ENCODE measurements at regions not wholly inside any gene's neighbourhood (a gene's known extent, or its start where the extent isn't known, plus 50 kb on each side); places are given as distances from the start of the nearest gene placed in this dataset.

GRCh38 chr6:8939615-8940014 lies 504.3 kb upstream of the SLC35B3 start:
- peak; percentile 95 for ATAC-seq
- in situ Hi-C loops (cut with HindIII; ENCODE audit: low pct_unique_long_range_greater_than_20kb, low sequenced_read_pairs), result no loop called here
- H3K9me3 ChIP-seq (ENCODE audit: control insufficient read depth, insufficient read depth, low read depth, low read length), result no peaks in the 10 kb centered on the region
- H3K27me3 ChIP-seq (ENCODE audit: control insufficient read depth, insufficient read depth, low read length), result no peaks in the 10 kb centered on the region
- H3K4me1 ChIP-seq (ENCODE audit: control insufficient read depth, insufficient read depth, low read length), result peaks cover 13% of the 10 kb centered on the region; the same call in 1 of the 2 replicates
- TF ChIP-seq, protein P1, sequence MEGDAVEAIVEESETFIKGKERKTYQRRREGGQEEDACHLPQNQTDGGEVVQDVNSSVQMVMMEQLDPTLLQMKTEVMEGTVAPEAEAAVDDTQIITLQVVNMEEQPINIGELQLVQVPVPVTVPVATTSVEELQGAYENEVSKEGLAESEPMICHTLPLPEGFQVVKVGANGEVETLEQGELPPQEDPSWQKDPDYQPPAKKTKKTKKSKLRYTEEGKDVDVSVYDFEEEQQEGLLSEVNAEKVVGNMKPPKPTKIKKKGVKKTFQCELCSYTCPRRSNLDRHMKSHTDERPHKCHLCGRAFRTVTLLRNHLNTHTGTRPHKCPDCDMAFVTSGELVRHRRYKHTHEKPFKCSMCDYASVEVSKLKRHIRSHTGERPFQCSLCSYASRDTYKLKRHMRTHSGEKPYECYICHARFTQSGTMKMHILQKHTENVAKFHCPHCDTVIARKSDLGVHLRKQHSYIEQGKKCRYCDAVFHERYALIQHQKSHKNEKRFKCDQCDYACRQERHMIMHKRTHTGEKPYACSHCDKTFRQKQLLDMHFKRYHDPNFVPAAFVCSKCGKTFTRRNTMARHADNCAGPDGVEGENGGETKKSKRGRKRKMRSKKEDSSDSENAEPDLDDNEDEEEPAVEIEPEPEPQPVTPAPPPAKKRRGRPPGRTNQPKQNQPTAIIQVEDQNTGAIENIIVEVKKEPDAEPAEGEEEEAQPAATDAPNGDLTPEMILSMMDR (IDR thresholded peaks at IDR 0.05), result no peak
- TF ChIP-seq POLR2AphosphoS5 (IDR thresholded peaks at IDR 0.05; ENCODE audit: low read depth, low read length) (peak; percentile 56; the same call in 1 of the 2 replicates), TCF7L2 (IDR thresholded peaks at IDR 0.05; ENCODE audit: low read depth, low read length) (peak; percentile 87)
- H3K27ac ChIP-seq (ENCODE audit: low read length), result no peak overlapping the region
- ChIA-PET CTCF (interaction anchor here (0.7 kb wide), 1 partner anchor 43 kb away, joined by 3 read pairs; no protein-coding TSS in a partner anchor), POLR2A (no interaction called here)
- DNase-seq (ENCODE audit: low read depth, low spot score), result no peak
- H3K36me3 ChIP-seq (ENCODE audit: control insufficient read depth, insufficient read depth, low read length), result no peaks in the 10 kb centered on the region
- H3K4me3 ChIP-seq (ENCODE audit: low read depth in 2 of 2, low read length in 2 of 2), result no peak overlapping the region
- BruUV-seq (replicated peaks), result no TSS peak
- intact Hi-C loops (cut with micrococcal nuclease; ENCODE audit: unreplicated experiment), result no loop called here

DNA sequence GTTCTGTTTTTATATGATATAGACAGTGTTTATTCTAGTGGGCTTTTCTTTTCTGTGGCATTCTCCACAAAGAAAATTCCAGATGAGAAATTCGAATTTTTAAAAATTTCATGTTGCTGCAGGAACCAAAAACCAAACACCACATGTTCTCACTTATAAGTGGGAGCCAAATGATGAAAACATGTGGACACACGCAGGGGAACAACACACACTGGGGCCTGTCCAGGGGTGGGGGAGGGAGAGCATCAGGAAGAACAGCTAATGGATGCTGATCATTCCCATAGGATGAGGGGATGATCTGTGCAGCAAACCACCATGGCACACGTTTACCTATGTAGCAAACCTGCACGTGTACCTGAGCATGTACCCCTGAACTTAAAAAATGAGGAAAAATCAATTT lies 499.0 kb upstream of the SLC35B3 start:
- in situ Hi-C loops (cut with HindIII; ENCODE audit: low pct_unique_long_range_greater_than_20kb, low sequenced_read_pairs), result no loop called here

More for the DNA sequence above, 499.0 kb upstream of the SLC35B3 start:
- no peaks in the 10 kb centered on the region for H3K36me3 ChIP-seq (ENCODE audit: control insufficient read depth, insufficient read depth, low read length)
- intact Hi-C loops (cut with micrococcal nuclease; ENCODE audit: unreplicated experiment), result no loop called here
- H3K4me3 ChIP-seq (ENCODE audit: low read depth in 2 of 2, low read length in 2 of 2), result no peak overlapping the region
- no peak for TF ChIP-seq SIN3A (IDR thresholded peaks at IDR 0.05; ENCODE audit: borderline replicate concordance, insufficient read depth, low read depth, low read length)
- TF ChIP-seq, protein P1 (IDR thresholded peaks at IDR 0.05), result no peak
- TF ChIP-seq, protein P2, sequence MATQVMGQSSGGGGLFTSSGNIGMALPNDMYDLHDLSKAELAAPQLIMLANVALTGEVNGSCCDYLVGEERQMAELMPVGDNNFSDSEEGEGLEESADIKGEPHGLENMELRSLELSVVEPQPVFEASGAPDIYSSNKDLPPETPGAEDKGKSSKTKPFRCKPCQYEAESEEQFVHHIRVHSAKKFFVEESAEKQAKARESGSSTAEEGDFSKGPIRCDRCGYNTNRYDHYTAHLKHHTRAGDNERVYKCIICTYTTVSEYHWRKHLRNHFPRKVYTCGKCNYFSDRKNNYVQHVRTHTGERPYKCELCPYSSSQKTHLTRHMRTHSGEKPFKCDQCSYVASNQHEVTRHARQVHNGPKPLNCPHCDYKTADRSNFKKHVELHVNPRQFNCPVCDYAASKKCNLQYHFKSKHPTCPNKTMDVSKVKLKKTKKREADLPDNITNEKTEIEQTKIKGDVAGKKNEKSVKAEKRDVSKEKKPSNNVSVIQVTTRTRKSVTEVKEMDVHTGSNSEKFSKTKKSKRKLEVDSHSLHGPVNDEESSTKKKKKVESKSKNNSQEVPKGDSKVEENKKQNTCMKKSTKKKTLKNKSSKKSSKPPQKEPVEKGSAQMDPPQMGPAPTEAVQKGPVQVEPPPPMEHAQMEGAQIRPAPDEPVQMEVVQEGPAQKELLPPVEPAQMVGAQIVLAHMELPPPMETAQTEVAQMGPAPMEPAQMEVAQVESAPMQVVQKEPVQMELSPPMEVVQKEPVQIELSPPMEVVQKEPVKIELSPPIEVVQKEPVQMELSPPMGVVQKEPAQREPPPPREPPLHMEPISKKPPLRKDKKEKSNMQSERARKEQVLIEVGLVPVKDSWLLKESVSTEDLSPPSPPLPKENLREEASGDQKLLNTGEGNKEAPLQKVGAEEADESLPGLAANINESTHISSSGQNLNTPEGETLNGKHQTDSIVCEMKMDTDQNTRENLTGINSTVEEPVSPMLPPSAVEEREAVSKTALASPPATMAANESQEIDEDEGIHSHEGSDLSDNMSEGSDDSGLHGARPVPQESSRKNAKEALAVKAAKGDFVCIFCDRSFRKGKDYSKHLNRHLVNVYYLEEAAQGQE (IDR thresholded peaks at IDR 0.05; ENCODE audit: insufficient read depth in 1 of 2, low read depth in 2 of 2, low read length in 1 of 2), result no peak
- no peak for TF ChIP-seq TCF7L2 (IDR thresholded peaks at IDR 0.05; ENCODE audit: low read depth, low read length)
- TF ChIP-seq POLR2AphosphoS5 (IDR thresholded peaks at IDR 0.05; ENCODE audit: low read depth, low read length), result no peak
- ChIA-PET POLR2A (no interaction called here), CTCF (no interaction called here)
- H3K9me3 ChIP-seq (ENCODE audit: control insufficient read depth, insufficient read depth, low read depth, low read length), result no peaks in the 10 kb centered on the region
- H3K27me3 ChIP-seq (ENCODE audit: control insufficient read depth, insufficient read depth, low read length), result no peaks in the 10 kb centered on the region
- no peak overlapping the region for H3K27ac ChIP-seq (ENCODE audit: low read length)
- DNase-seq (ENCODE audit: low read depth, low spot score) (no peak), ATAC-seq (no peak)
- no peaks in the 10 kb centered on the region; the same call in 1 of the 2 replicates for H3K4me1 ChIP-seq (ENCODE audit: control insufficient read depth, insufficient read depth, low read length)
- BruUV-seq (replicated peaks), result no TSS peak

Measured in Panc1 (cell line).